K562 (cell line): ENCODE measurements at regions not wholly inside any gene's neighbourhood (a gene's known extent, or its start where the extent isn't known, plus 50 kb on each side); places are given as distances from the start of the nearest gene placed in this dataset.

Source experiments
- ARID1B ChIP-seq: fragments of 450-650 bp; IDR thresholded peaks from 2 replicates; pipeline ENCODE4 v1.6.1; 2016; ENCODE audit warnings: antibody characterized with exemption, mild to moderate bottlenecking, inconsistent platforms
- CAMTA2 ChIP-seq: fragments of 250-450 bp; sonication (Bioruptor Pico); conservative IDR thresholded peaks from 2 replicates; pipeline ENCODE4 v1.5.1; 2022
- E2F6 ChIP-seq, 2 experiments: IDR thresholded peaks; 2 replicates each; pipeline ENCODE4 v1.6.1; 2011; ENCODE audit warnings: borderline replicate concordance in 1 of 2, control low read depth in 1 of 2, low read depth in 1 of 2, low read length in 1 of 2, mild to moderate bottlenecking in 1 of 2, mixed read lengths in 1 of 2, moderate library complexity in 1 of 2; ENCODE audit not compliant: insufficient read depth in 1 of 2, insufficient read length in 1 of 2, poor library complexity in 1 of 2, severe bottlenecking in 1 of 2; ENCODE audit errors: extremely low read depth in 1 of 2
- ELF1 ChIP-seq: fragments of 200-800 bp; sonication (Bioruptor generic); IDR thresholded peaks from 2 replicates; pipeline ENCODE4 v1.6.1; 2016; ENCODE audit warnings: missing genetic modification characterization, missing compliant biosample characterization
- ESRRB ChIP-seq: fragments of 250-450 bp; sonication (Bioruptor Pico); IDR thresholded peaks from 2 replicates; pipeline ENCODE4 v1.5.0; 2020; ENCODE audit warnings: mild to moderate bottlenecking, moderate library complexity, borderline replicate concordance
- GATAD2A ChIP-seq: fragments of 450-650 bp; IDR thresholded peaks from 2 replicates; pipeline ENCODE4 v1.6.1; 2017
- HMG20A ChIP-seq: fragments of 450-650 bp; formaldehyde crosslinking; conservative IDR thresholded peaks from 2 replicates; pipeline ENCODE4 v1.4.0; 2020; ENCODE audit warnings: mild to moderate bottlenecking, mixed read lengths
- KDM1A ChIP-seq, 2 experiments: fragments of 450-650 bp; IDR thresholded peaks; 2 replicates each; pipeline ENCODE4 v1.6.1; 2016; ENCODE audit warnings: mild to moderate bottlenecking in 2 of 2
- L3MBTL2 ChIP-seq: fragments of 450-650 bp; IDR thresholded peaks from 2 replicates; pipeline ENCODE4 v1.6.1; 2016; ENCODE audit warnings: mild to moderate bottlenecking, moderate library complexity
- MCM3 ChIP-seq: fragments of 450-650 bp; IDR thresholded peaks from 2 replicates; pipeline ENCODE4 v1.6.1; 2016
- MEF2D ChIP-seq: conservative IDR thresholded peaks from 2 replicates; pipeline ENCODE4 v1.6.1; 2016; ENCODE audit warnings: low read depth, missing genetic modification characterization, missing compliant biosample characterization
- POLR2AphosphoS2 ChIP-seq: IDR thresholded peaks from 2 replicates; pipeline ENCODE4 v1.6.1; 2012; ENCODE audit warnings: low read length, improper control_type of control experiment
- PYGO2 ChIP-seq: fragments of 450-650 bp; IDR thresholded peaks from 2 replicates; pipeline ENCODE4 v1.6.1; 2016; ENCODE audit warnings: mild to moderate bottlenecking, missing genetic modification characterization, moderate library complexity, missing compliant biosample characterization
- SMARCA4 ChIP-seq: fragments of 450-650 bp; IDR thresholded peaks from 2 replicates; pipeline ENCODE4 v1.6.1; 2016
- SMARCE1 ChIP-seq: fragments of 450-650 bp; IDR thresholded peaks from 2 replicates; pipeline ENCODE4 v1.7.1; 2016; ENCODE audit warnings: mild to moderate bottlenecking
- SNRNP70 ChIP-seq: fragments of 200-400 bp; formaldehyde crosslinking; optimal IDR thresholded peaks from 2 replicates; pipeline ENCODE3; 2017; ENCODE audit warnings: low read depth, low read length
- TAF9B ChIP-seq: fragments of 450-650 bp; IDR thresholded peaks from 2 replicates; pipeline ENCODE4 v1.6.1; 2018; ENCODE audit warnings: mild to moderate bottlenecking; ENCODE audit not compliant: partially characterized antibody
- THRAP3 ChIP-seq: fragments of 450-650 bp; IDR thresholded peaks from 2 replicates; pipeline ENCODE4 v1.6.1; 2016; ENCODE audit warnings: mild to moderate bottlenecking, inconsistent platforms, borderline replicate concordance
- TRIM28 ChIP-seq: fragments of 450-650 bp; IDR thresholded peaks from 2 replicates; pipeline ENCODE4 v1.6.1; 2017
- ZBTB17 ChIP-seq: fragments of 450-650 bp; formaldehyde crosslinking; IDR thresholded peaks from 2 replicates; pipeline ENCODE4 v1.4.0; 2020; ENCODE audit warnings: mild to moderate bottlenecking
- ZBTB43 ChIP-seq: sonication (generic); formaldehyde crosslinking; IDR thresholded peaks from 2 replicates; pipeline ENCODE4 v1.8.0; 2023; ENCODE audit warnings: mild to moderate bottlenecking, missing genetic modification reagents
- ZNF584 ChIP-seq: fragments of 200-800 bp; sonication (Bioruptor generic); IDR thresholded peaks from 2 replicates; pipeline ENCODE4 v1.6.1; 2016; ENCODE audit warnings: low read depth, mild to moderate bottlenecking, missing genetic modification characterization, missing compliant biosample characterization
- ZNF764 ChIP-seq: fragments of 250-450 bp; sonication (Bioruptor Pico); IDR thresholded peaks from 2 replicates; pipeline ENCODE4 v1.4.0; 2020; ENCODE audit warnings: low read depth, mild to moderate bottlenecking, moderate library complexity
- TF ChIP-seq, protein P1 (sequence below): fragments of 450-650 bp; formaldehyde crosslinking; IDR thresholded peaks from 2 replicates; pipeline ENCODE4 v1.4.0; 2020; ENCODE audit warnings: mild to moderate bottlenecking, mixed read lengths
- TF ChIP-seq, protein P2 (sequence below): fragments of 450-650 bp; IDR thresholded peaks from 2 replicates; pipeline ENCODE4 v1.6.1; 2018; ENCODE audit not compliant: partially characterized antibody

DNA sequence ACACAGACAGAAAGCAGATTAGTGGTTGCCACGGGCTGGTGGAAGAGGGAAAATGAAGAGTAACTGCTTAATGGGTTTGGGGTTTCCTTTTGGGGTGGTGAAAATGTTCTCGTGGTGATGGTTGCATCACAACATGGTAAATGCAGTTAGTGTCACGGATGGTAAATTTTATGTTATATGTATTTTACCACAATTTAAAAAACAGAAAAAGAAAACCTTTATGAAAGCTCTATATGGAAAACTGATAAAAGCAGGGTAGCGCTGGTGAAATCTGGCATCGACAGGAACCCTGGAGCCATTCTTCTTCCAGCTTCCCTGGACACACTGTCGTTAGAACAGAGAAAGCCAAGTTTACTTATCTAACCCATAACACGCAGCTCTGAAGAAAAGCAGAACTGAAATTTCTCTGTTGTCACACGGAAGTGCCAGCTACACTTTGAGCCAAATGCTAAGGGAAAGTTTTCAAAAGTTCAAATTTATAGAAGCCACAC lies 287.7 kb upstream of the NR2F2 start (continued):
- TF ChIP-seq ARID1B (peak; percentile 55), MCM3 (no peak), ZNF764 (CRISPR knock-in tag) (no peak), ESRRB (no peak), THRAP3 (no peak), MEF2D (tag) (no peak), ZBTB17 (CRISPR knock-in tag) (no peak), ELF1 (0 out of 2 replicates have a peak, but pooled peaks have one; percentile 52), SMARCA4 (0 out of 2 replicates have a peak, but pooled peaks have one; percentile 47), HMG20A (CRISPR knock-in tag) (no peak), SNRNP70 (no peak), TRIM28 (no peak), POLR2AphosphoS2 (no peak), SMARCE1 (peak; percentile 50; the same call in 1 of the 2 replicates), ZBTB43 (CRISPR knock-in tag) (no peak), L3MBTL2 (no peak), PYGO2 (tag) (no peak), KDM1A (IDR thresholded peaks at IDR 0.05) (no peak), TAF9B (no peak), GATAD2A (no peak), E2F6 (IDR thresholded peaks at IDR 0.05; ENCODE audit: borderline replicate concordance in 1 of 2, extremely low read depth in 1 of 2, insufficient read depth in 1 of 2, insufficient read length in 1 of 2, low read depth in 1 of 2, low read length in 1 of 2, poor library complexity in 1 of 2, severe bottlenecking in 1 of 2) (peak in 1 of 2 experiments; percentile 27), CAMTA2 (CRISPR knock-in tag) (no peak), ZNF584 (0 out of 2 replicates have a peak, but pooled peaks have one; percentile 3)
- TF ChIP-seq, protein P1, sequence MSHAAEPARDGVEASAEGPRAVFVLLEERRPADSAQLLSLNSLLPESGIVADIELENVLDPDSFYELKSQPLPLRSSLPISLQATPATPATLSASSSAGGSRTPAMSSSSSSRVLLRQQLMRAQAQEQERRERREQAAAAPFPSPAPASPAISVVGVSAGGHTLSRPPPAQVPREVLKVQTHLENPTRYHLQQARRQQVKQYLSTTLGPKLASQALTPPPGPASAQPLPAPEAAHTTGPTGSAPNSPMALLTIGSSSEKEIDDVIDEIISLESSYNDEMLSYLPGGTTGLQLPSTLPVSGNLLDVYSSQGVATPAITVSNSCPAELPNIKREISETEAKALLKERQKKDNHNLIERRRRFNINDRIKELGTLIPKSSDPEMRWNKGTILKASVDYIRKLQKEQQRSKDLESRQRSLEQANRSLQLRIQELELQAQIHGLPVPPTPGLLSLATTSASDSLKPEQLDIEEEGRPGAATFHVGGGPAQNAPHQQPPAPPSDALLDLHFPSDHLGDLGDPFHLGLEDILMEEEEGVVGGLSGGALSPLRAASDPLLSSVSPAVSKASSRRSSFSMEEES (CRISPR knock-in tag) = no peak
- TF ChIP-seq, protein P2, sequence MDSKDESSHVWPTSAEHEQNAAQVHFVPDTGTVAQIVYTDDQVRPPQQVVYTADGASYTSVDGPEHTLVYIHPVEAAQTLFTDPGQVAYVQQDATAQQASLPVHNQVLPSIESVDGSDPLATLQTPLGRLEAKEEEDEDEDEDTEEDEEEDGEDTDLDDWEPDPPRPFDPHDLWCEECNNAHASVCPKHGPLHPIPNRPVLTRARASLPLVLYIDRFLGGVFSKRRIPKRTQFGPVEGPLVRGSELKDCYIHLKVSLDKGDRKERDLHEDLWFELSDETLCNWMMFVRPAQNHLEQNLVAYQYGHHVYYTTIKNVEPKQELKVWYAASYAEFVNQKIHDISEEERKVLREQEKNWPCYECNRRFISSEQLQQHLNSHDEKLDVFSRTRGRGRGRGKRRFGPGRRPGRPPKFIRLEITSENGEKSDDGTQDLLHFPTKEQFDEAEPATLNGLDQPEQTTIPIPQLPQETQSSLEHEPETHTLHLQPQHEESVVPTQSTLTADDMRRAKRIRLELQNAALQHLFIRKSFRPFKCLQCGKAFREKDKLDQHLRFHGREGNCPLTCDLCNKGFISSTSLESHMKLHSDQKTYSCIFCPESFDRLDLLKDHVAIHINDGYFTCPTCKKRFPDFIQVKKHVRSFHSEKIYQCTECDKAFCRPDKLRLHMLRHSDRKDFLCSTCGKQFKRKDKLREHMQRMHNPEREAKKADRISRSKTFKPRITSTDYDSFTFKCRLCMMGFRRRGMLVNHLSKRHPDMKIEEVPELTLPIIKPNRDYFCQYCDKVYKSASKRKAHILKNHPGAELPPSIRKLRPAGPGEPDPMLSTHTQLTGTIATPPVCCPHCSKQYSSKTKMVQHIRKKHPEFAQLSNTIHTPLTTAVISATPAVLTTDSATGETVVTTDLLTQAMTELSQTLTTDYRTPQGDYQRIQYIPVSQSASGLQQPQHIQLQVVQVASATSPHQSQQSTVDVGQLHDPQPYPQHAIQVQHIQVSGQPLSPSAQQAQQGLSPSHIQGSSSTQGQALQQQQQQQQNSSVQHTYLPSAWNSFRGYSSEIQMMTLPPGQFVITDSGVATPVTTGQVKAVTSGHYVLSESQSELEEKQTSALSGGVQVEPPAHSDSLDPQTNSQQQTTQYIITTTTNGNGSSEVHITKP = no peak
